Neural cell (in vitro differentiated cells): ENCODE measurements at regions not wholly inside any gene's neighbourhood (a gene's known extent, or its start where the extent isn't known, plus 50 kb on each side); places are given as distances from the start of the nearest gene placed in this dataset.

Experiments used
- CTCF ChIP-seq: fragments of 450-650 bp; IDR thresholded peaks from 2 replicates; pipeline ENCODE4 v1.5.1; 2014; ENCODE audit warnings: antibody characterized with exemption, mild to moderate bottlenecking, moderate library complexity; ENCODE audit not compliant: poor library complexity, severe bottlenecking
- EP300 ChIP-seq: fragments of 450-650 bp; conservative IDR thresholded peaks from 2 replicates; pipeline ENCODE4 v1.6.1; 2014; ENCODE audit warnings: antibody characterized with exemption, mild to moderate bottlenecking, moderate library complexity; ENCODE audit not compliant: poor library complexity, severe bottlenecking
- EZH2 ChIP-seq: fragments of 200-600, 300-800 bp; shearing (Covaris generic), sonication (generic); IDR thresholded peaks from 2 replicates; pipeline ENCODE4 v1.6.1; 2014; ENCODE audit warnings: antibody characterized with exemption, low read length, borderline replicate concordance, mild to moderate bottlenecking; ENCODE audit not compliant: insufficient read depth, poor library complexity, severe bottlenecking
- POLR2AphosphoS5 ChIP-seq: IDR thresholded peaks from 2 replicates; pipeline ENCODE4 v1.6.1; 2012
- RAD21 ChIP-seq: fragments of 450-650 bp; conservative IDR thresholded peaks from 2 replicates; pipeline ENCODE4 v1.6.1; 2014; ENCODE audit warnings: antibody characterized with exemption, mild to moderate bottlenecking, moderate library complexity
- REST ChIP-seq: IDR thresholded peaks from 2 replicates; pipeline ENCODE4 v1.6.1; 2012; ENCODE audit warnings: borderline replicate concordance
- SMC3 ChIP-seq: fragments of 450-650 bp; conservative IDR thresholded peaks from 2 replicates; pipeline ENCODE4 v1.6.1; 2014; ENCODE audit warnings: antibody characterized with exemption, mild to moderate bottlenecking, moderate library complexity; ENCODE audit not compliant: poor library complexity

- no peak for TF ChIP-seq CTCF
- no peak for TF ChIP-seq REST
- no peak for TF ChIP-seq SMC3
- TF ChIP-seq RAD21: no peak
- no peak for TF ChIP-seq EZH2
- TF ChIP-seq POLR2AphosphoS5: no peak
- TF ChIP-seq EP300: no peak
These were observed 323.4 kb upstream of the NRP1 start for GRCh38 chr10:33657913-33658312.
